ENCODE measurements at regions not wholly inside any gene's neighbourhood (a gene's known extent, or its start where the extent isn't known, plus 50 kb on each side); places are given as distances from the start of the nearest gene placed in this dataset.

- Histone ChIP-seq H3K27ac (no peak overlapping the region), H4K20me1 (ENCODE audit: insufficient read depth) (no peaks in the 10 kb centered on the region), H3F3A (ENCODE audit: insufficient read depth) (no peaks in the 10 kb centered on the region), H3K9me3 (ENCODE audit: low read depth) (no peaks in the 10 kb centered on the region), H3K9me2 (ENCODE audit: insufficient read depth) (no peaks in the 10 kb centered on the region), H3K4me2 (ENCODE audit: unreplicated experiment) (no peak overlapping the region), H3K9ac (no peak overlapping the region), H2AFZ (no peak overlapping the region), H3K4me1 (ENCODE audit: insufficient read depth) (no peaks in the 10 kb centered on the region), H3K36me3 (ENCODE audit: low read depth) (no peaks in the 10 kb centered on the region), H3K4me3 (no peak overlapping the region), H3K27me3 (replicated peaks; ENCODE audit: insufficient read depth) (no peaks in the 10 kb centered on the region), H3K79me2 (ENCODE audit: insufficient read depth) (no peaks in the 10 kb centered on the region)
- WGBS, 2 experiments (ENCODE audit: low coverage in 1 of 2, low lambda C conversion rate in 2 of 2, missing lambda C conversion rate in 2 of 2): 28% methylated on average over 4 of the region's 4 CpGs
- in situ Hi-C loops (cut with MboI): no loop called here
- no peak for DNase-seq
- TF ChIP-seq EZH2phosphoT487 (IDR thresholded peaks at IDR 0.05; ENCODE audit: insufficient read depth, low read depth) (no peak), EZH2 (IDR thresholded peaks at IDR 0.05; ENCODE audit: insufficient read depth, poor library complexity, severe bottlenecking) (no peak)
Measured at GRCh38 chr11:26105762-26106423, 226.0 kb upstream of the ANO3 start.

DNA sequence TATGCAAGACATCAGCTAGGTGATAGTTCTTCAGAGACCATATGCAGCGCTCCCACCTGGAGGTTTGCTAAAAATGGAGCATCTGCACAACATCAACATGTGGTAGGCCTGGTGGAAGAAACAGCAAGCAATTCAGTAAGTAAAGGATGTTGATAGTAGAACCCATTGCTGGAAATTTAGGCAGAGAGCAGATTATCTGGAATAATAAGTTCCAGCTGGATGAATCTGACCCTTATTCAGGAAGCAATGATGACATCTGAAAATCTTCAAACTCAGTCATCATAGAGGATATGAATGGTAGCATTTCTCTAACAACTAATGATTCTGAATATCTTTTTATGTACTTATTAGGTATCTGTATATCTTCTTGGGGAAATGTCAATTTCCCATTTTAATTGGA is 225.2 kb upstream of the ANO3 start:
- Histone ChIP-seq H3K9me3 (ENCODE audit: low read depth) (no peaks in the 10 kb centered on the region), H3K4me2 (ENCODE audit: unreplicated experiment) (no peak overlapping the region), H3K4me1 (ENCODE audit: insufficient read depth) (no peaks in the 10 kb centered on the region), H3K27ac (no peak overlapping the region), H3K9me2 (ENCODE audit: insufficient read depth) (no peaks in the 10 kb centered on the region), H3K36me3 (ENCODE audit: low read depth) (no peaks in the 10 kb centered on the region), H3K4me3 (no peak overlapping the region), H2AFZ (no peak overlapping the region), H3K27me3 (replicated peaks; ENCODE audit: insufficient read depth) (no peaks in the 10 kb centered on the region), H3F3A (ENCODE audit: insufficient read depth) (no peaks in the 10 kb centered on the region), H3K9ac (no peak overlapping the region), H4K20me1 (ENCODE audit: insufficient read depth) (no peaks in the 10 kb centered on the region), H3K79me2 (ENCODE audit: insufficient read depth) (no peaks in the 10 kb centered on the region)
- in situ Hi-C loops (cut with MboI): no loop called here
- peak; percentile 2 for DNase-seq
- TF ChIP-seq EZH2phosphoT487 (IDR thresholded peaks at IDR 0.05; ENCODE audit: insufficient read depth, low read depth): no peak
- TF ChIP-seq EZH2 (IDR thresholded peaks at IDR 0.05; ENCODE audit: insufficient read depth, poor library complexity, severe bottlenecking): no peak
- 97 to 100% methylated on average over 1 of the region's 1 CpG for WGBS, 2 experiments (ENCODE audit: low coverage in 1 of 2, low lambda C conversion rate in 2 of 2, missing lambda C conversion rate in 2 of 2)

GRCh38 chr11:26109658-26110368 is 222.1 kb upstream of the ANO3 start:
- no peak overlapping the region for H3K4me2 ChIP-seq (ENCODE audit: unreplicated experiment)
- H3K27ac ChIP-seq: no peak overlapping the region
- H3K4me3 ChIP-seq: no peak overlapping the region
- H3F3A ChIP-seq (ENCODE audit: insufficient read depth): no peaks in the 10 kb centered on the region
- no peaks in the 10 kb centered on the region for H3K79me2 ChIP-seq (ENCODE audit: insufficient read depth)
- H3K27me3 ChIP-seq (replicated peaks; ENCODE audit: insufficient read depth): no peaks in the 10 kb centered on the region
- 66 to 74% methylated on average over 2 of the region's 2 CpGs for WGBS, 2 experiments (ENCODE audit: low coverage in 1 of 2, low lambda C conversion rate in 2 of 2, missing lambda C conversion rate in 2 of 2)
- H3K36me3 ChIP-seq (ENCODE audit: low read depth): no peaks in the 10 kb centered on the region
- no peaks in the 10 kb centered on the region for H3K4me1 ChIP-seq (ENCODE audit: insufficient read depth)
- in situ Hi-C loops (cut with MboI): no loop called here
- no peak for DNase-seq
- TF ChIP-seq EZH2 (IDR thresholded peaks at IDR 0.05; ENCODE audit: insufficient read depth, poor library complexity, severe bottlenecking) (no peak), EZH2phosphoT487 (IDR thresholded peaks at IDR 0.05; ENCODE audit: insufficient read depth, low read depth) (no peak)
- H2AFZ ChIP-seq: no peak overlapping the region
- H3K9me2 ChIP-seq (ENCODE audit: insufficient read depth): no peaks in the 10 kb centered on the region
- H3K9ac ChIP-seq: no peak overlapping the region
- no peaks in the 10 kb centered on the region for H4K20me1 ChIP-seq (ENCODE audit: insufficient read depth)
- no peaks in the 10 kb centered on the region for H3K9me3 ChIP-seq (ENCODE audit: low read depth)

GRCh38 chr11:26112264-26112663 is 219.7 kb upstream of the ANO3 start:
- Histone ChIP-seq H3K9me3 (ENCODE audit: low read depth) (no peaks in the 10 kb centered on the region), H3K27me3 (replicated peaks; ENCODE audit: insufficient read depth) (no peaks in the 10 kb centered on the region), H3K9ac (no peak overlapping the region), H4K20me1 (ENCODE audit: insufficient read depth) (no peaks in the 10 kb centered on the region), H3F3A (ENCODE audit: insufficient read depth) (no peaks in the 10 kb centered on the region), H3K4me2 (ENCODE audit: unreplicated experiment) (no peak overlapping the region), H3K4me3 (no peak overlapping the region), H2AFZ (no peak overlapping the region), H3K27ac (no peak overlapping the region), H3K36me3 (ENCODE audit: low read depth) (no peaks in the 10 kb centered on the region), H3K79me2 (ENCODE audit: insufficient read depth) (no peaks in the 10 kb centered on the region), H3K4me1 (ENCODE audit: insufficient read depth) (no peaks in the 10 kb centered on the region), H3K9me2 (ENCODE audit: insufficient read depth) (no peaks in the 10 kb centered on the region)
- TF ChIP-seq EZH2phosphoT487 (IDR thresholded peaks at IDR 0.05; ENCODE audit: insufficient read depth, low read depth): no peak
- no peak for TF ChIP-seq EZH2 (IDR thresholded peaks at IDR 0.05; ENCODE audit: insufficient read depth, poor library complexity, severe bottlenecking)
- no peak for DNase-seq
- in situ Hi-C loops (cut with MboI): no loop called here

Measured in GM23248 (cell line).